GM12892 (cell line): ENCODE measurements at regions not wholly inside any gene's neighbourhood (a gene's known extent, or its start where the extent isn't known, plus 50 kb on each side); places are given as distances from the start of the nearest gene placed in this dataset.

Experiments used
- POLR2A ChIP-seq: IDR thresholded peaks from 2 replicates; pipeline ENCODE4 v1.6.1; 2011; ENCODE audit warnings: low read depth, low read length, control low read depth
- POLR2AphosphoS5 ChIP-seq: IDR thresholded peaks from 2 replicates; pipeline ENCODE4 v1.6.1; 2011; ENCODE audit warnings: low read depth, low read length, control low read depth

GRCh38 chr14:62093736-62094135 is 331.5 kb downstream of the SNAPC1 start:
- no peak for TF ChIP-seq POLR2A
- no peak for TF ChIP-seq POLR2AphosphoS5
